HUDEP-2 (cell line): ENCODE measurements at regions not wholly inside any gene's neighbourhood (a gene's known extent, or its start where the extent isn't known, plus 50 kb on each side); places are given as distances from the start of the nearest gene placed in this dataset.

Source experiments
- DNase-seq, 76 experiments: peaks; one replicate each; lab custom pipeline; 2025; ENCODE audit not compliant: unreplicated experiment in 76 of 76; lab: John Stamatoyannopoulos, UW

DNA sequence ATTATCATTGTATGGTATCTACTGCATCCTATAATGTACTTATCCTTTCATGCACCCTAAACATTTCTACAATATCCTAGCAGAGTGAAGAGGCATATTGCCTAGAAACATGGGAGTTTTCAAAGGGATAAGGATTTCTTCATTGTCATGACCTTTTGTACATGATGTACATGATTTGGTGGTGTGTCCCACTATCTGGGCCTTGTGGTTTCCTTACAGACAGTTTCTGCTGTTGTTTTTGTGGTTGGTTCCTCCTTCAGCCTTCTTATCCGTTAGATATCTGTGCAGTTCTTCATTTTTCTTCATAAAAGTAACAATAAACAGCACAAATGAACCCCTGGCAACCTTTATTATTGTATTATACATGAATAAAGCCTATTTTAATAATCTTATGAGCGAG is 70.4 kb upstream of the BACH1 start:
- DNase-seq: peak in 7 of 76 experiments; percentile 3 to 22 (median 10)

DNA sequence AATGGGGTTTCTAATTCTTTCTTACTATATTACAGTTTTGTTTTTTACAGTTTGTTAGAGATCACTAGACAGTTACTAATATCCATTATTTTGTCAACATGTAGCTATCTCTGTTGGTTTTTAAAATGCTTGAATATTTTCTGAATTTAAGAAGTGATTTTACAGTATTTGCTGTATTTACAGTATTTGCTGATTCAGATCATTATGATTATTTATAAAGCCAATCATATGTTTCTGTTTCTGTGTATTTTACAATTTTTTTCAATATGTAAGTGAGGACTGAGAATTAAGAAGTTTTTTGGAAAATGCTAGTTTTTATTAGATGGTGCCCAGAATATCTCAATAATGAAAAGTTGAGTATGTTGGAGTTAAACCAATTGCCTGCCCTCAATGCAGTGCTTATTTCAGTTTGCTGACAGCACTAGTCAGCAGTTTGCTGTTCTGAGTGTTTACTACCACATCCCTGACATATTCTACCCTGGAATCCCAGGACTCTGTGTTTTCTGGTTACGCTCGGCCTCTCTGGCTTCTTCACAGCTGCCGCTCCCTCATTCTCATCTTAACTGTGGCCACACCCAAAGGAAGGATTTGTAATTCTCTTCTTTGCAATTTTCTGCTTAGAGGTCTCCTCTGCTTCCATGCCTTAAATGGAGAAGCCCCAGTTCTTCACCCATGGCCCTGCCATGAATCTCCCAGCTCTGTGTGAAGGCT is 68.0 kb upstream of the BACH1 start:
- no peak for DNase-seq

DNA sequence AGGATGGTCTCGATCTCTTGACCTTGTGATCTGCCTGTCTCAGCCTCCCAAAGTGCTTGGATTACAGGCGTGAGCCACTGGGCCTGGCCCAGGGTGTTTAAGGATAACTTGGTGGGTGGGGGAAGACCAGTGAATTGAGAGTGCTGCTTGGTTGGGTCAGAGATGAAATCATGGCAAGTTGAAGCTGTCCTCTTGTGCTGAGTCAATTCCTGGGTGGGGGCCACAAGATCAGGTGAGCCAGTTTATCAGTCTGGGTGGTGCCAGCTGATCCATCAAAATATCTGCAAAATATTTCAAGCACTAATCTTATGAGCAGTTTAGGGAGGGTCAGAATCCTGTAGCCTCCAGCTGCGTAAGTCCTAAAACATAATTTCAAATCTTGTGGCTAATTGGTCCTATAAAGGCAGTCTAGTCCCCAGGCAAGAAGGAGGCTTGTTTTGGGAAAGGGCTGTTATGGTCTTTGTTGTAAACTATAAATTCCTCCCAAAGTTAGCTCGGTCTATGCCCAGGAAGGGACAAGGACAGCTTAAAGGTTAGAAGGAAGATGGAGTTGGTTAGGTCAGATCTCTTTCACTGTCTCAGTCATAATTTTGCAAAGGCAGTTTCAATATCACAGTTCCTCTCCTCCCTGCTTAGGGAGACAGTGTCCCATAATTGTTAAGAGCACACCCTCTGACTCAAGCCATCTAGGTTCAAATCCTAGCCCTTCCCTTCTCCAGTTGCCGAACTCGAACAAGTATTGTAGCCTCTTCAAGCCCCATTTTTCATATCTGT is 66.8 kb upstream of the BACH1 start:
- no peak for DNase-seq

DNA sequence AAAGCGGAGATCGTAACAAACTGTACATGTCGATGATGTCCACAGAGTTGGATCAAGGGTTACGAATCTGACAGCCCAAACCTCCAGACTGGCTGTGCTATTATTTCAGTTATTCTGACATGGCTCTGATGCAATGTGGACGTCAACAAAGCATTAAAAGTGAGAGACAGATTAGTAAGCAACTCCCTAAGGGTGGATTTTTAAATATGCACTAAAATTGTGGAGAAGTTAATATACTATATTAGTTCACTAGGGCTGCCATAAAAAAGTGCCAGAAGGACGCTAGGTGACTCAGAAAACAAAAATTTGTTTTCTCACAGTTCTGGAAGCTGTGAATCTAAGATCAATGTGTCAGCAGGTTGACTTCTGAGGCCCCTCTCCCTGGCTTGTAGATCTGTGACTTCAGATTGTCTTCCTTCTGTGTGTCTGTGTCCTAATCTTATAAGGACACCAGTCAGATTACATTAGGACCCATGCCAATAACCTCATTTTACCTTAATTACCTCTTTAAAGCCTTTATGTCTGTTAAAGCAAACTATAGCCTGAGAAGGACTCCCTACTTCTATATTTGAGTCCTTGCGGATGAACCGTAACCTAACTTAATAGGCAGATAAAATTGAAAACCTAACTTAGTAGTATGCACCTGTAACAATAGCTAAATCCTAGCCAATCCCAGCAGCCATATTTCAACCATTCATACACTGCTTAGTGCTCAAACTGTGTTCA is 66.0 kb upstream of the BACH1 start:
- DNase-seq: peak in 10 of 76 experiments; percentile 6 to 42 (median 19)

DNA sequence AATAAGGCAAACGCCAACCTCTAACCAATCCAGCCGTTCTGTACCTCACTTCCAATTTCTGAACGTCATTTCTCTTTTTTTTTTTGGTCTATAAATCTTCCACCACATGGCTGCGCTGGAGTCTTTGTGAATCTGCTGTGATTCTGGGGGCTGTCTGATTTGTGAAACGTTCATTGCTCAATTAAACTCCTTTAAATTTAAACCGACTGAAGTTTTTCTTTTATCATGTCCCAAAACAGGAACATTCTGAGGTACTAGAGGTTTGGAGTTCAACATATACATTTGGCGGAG is 65.5 kb upstream of the BACH1 start:
- no peak for DNase-seq

DNA sequence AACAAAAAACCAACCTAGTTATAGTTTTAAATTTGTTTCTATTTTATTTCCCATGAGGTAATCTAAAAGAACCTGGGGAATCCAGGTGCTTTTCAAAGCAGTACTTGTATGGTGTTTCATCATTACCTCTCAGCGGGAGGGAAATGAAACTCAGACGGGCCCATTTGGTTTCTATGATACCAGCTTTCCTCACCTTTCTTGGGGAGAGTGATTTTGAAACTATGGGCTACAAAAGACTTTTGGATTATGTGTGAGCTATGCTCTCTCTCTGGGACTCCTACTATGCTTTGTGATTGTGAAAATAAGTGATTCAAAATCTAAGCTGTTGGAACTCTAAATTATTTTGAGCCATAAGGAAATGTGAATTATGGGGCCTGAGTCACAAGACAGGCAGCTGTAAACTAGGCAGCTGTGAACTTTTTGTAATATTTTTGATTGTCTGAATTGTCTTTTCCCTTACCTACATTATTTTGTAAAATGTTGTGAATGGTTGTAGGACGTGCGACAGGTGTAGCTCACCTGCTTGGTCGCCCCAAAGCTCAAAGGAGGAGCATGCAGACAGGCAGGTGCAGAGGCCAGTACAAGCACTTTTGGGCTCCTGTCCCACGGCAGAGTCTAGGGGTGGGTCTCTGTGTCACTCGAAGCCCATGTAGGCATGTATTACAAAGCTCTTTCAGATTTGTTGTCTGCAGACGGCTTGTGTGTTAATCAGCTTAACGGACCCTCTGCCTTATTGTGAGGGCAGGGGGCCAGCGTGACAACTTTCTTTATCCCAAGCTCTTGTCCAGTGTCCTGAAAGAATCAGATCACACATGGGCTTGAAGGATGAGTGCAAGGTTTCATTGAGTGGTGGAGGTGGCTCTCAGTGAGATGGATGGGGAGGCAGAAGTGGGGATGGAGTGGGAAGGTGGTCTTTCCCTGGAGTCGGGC is 64.8 kb upstream of the BACH1 start:
- no peak for DNase-seq

DNA sequence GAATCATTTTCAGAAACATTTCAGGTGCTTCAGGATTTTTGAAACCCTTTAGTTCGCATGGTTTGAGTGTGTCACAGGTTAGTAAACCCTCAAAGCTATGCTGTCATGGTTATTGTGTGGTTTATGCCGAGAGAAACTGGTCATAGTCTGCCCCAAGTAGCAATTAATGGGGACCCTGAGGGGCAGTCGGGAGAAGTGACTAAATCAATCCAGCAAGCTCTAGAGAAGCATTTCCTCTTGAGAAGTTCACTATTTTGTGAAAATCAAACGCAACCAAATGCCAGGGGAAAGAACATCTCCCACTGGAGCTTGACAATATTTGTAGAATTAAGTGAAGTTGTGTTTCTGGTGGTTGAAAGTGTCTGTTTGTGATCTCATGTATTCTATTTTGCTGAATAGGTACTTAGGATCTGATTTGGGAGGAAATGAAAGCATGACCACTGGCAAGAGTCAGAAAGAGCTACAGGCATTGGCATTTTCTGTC is 63.0 kb upstream of the BACH1 start:
- no peak for DNase-seq

DNA sequence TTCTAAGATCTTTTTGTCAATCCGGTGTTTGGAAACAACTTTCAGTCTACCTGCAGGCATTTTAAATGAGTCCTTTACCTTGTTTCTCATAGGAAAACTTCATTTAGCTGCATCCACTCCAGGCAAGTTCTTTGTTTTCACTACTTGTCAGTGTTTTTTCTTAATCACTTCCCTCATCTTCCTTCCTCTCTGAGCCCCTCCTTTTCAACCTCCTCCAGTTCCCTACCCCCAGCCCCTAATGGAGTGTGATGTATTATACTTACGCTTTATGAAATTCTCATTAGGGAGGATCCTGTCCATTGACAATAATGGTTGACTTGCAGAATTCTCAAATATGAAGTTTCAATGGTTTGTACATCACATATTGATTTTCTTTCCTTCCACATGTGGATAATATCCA is 62.5 kb upstream of the BACH1 start:
- no peak for DNase-seq

DNA sequence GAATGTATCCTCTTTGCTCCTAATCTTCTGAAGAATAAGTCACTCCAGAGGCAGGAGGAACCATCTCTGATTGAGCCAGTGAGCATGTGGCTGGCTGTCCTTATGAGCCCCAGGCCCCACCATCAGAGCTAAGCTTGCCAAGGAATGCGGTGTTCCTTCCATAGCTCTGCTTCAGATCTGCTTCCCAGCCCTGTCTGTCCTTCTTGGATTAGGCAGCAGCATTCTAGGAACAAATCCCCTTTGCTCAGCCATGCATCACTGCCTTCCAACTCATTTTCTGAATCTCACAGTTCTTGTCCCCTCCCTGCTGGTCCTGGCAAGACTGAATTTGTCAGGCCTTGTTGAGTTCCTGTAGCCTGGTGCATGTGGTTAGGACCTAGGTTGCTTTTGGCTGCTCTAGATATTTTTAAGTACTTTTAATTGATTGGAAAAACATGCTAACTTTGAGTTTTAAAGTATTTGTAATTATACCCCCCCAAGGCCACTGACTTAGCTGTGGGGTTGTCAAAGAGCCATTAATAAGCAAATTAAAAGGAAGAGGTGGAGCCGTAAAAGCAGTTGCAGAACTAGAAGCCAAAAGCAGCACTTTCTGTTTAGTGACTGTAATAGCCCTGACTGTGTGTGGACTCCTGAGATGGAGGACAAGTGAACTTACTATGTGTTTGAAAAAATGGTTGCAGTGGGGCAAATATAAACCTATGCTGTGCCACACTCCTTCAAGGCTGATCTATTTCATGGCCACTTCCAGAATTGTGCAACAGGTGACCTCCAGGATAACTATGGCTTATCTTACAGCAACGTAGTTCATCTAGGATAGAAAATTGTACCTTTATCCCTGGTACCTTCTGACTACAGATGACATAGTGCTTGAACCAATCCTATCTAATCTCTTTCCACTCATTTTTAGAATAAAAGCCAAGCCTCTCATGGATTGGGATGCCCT is 61.3 kb upstream of the BACH1 start:
- DNase-seq: no peak

DNA sequence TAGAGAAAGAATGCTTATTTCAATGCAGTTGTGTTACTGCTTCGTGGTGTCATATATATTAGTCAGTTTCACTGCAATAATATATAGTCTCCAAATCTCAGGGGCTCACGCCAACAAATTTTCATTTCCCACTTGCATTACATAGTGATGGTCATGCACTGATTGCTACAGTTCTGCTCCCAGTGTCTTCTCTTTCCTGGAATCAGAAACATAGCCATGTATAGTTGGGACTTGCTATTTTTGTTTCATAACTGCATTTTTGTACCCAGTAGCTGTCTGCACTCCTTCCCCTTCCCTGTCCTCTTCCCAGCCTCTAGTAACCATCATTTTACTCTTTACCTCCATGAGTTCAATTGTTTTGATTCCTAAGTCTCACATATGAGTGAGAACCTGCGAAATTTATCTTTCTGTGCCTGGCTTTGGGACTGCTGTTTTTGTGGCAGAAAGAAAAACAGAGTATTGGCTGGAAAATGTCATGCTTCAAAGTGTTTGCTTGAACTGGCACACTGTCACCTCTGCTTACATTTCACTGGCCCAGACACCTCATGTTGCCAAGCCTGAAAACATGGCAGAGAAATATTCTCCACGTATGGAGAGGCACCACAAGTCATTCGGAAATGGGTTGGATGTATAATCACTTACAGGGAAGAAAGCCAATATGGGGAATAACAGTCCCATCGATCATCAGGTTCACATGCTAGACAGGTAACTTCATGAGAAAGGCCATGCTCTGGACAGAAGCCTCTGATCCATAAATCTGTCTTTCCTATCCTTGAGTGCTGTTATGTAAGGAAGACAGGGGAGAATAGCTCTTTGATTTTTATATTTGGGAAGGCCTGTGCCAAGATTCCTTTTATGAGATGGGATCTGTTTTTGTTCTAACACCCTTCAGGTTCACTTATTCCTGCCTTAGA is 60.4 kb upstream of the BACH1 start:
- DNase-seq: no peak

DNA sequence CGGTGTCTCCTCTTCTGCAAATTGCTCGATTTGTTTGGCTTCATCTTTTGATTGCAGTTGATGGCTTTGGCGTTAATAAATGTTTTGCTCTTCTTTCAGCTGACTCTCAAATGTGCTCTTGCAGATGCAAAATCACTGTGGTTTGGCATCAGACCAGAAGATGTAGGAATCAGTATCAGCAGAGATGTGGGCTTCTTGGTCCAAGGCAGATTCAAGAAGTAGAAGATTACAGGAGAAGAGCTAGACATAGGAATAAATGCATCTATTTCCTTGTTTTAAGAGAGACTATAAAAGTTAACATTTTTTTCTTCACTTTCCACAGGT is 59.8 kb upstream of the BACH1 start:
- DNase-seq: peak in 24 of 76 experiments; percentile 5 to 60 (median 30)

DNA sequence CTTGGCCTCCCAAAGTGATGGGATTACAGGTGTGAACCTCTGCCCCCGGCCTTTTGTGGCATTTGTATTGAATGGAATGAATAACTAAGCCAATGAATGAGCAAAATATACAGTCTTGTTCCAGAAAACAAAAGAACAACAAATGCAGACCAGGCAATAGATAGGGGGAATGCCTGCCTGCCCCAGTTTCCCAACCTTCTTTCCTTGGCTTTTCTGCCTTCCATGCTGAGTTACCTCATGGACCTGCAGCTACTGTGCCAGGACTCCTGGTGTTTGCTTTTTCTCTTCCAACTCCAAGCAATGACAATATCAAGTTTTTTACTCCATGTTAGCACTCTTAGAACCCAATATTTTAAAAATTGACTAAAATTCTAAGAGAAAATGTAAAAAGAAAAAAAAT is 58.6 kb upstream of the BACH1 start:
- DNase-seq: no peak

DNA sequence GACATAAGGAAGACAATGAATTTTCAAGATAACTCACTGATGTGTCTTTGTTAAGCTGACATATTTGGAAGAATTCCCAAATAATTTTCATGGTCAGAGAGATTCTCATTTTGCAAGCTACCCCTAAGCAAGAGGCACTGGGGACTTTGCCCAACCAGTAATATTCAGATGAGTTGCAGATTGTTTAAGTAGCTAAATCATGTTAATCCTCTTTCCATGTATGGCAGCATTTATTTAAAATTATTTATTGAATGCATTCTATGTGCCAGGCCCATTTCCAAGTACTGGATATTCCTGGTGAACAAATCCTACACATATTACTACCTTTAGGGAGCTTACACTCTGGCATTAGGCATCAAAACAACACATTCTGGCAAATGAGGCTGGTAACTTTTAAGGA is 56.5 kb upstream of the BACH1 start:
- DNase-seq: no peak

DNA sequence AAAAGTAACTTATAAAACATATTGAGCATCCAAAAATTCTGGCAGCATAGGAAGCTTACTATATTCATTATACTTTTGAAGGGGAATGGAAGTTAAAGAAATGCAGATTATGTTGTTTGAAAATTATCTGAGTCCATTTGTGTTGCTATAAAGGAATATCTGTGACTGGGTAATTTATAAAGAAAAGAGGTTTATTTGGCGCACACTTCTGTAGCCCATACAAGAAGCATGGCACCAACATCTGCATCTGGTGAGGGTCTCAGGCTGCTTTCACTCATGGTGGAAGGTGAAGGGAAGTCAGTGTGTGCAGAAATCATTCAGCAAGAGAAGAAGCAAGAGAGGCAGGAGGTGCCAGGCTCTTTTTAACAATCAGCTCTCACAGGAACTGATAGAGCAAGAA is 55.5 kb upstream of the BACH1 start:
- no peak for DNase-seq

DNA sequence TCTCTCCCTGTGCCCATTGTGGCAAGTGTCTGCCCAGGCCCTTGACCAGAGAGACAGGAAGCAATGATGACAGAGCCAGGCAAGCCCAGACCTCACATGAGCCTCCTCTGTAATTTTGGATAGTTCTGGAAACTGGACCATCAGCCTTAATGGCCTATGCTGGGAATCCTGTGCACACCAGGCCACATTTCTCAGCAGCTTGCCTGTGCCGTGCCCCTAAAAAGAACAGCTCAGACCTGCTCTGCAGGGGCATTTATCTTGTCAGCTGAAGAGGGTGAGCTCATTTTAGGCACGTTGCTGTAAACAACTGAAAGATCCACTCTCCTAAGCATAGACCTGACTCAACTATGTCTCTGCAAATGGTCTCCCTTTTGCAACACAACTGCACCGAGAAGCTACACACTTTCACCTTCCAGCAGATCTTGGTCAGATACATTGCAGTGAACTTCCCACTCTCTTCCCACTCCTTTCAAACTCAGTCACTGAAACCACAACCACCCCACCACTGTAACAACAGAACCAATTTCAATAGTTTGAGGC is 53.5 kb upstream of the BACH1 start:
- DNase-seq: no peak

DNA sequence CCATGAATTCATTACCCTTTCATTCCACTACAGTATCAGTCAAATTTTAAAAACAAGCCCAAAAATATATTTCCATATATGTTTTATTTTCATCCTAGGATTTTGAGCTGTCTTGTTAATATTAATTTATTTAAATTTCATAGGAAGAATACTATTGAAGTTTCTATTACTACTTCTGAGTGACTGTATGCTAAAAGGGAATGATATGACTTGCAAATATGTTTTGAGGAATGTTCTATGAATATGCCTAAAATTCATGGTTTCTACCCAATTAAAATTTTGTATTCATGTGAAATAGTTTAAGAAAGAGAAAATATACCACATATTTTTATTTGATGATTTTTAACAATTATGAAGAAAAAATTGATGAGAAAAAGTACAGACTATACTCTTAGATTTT is 52.9 kb upstream of the BACH1 start:
- no peak for DNase-seq

DNA sequence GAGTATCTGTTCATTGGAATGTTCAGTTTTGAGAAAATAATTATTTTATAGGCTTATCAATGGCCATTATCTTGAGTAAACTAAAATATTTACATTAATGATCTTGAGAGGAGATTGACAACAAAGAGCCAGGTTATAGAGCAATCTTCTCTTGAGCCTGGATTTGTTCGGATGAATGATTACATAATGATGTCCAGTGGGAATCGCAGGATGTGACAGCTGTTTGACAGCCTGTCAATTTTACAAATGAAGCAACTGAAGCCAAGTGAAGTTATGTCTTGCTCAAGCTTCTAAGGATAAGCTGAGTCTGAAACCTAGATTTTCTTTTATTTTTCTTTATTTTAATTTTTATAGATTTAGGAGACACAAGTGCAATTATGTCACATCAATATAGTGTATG is 52.1 kb upstream of the BACH1 start:
- no peak for DNase-seq

DNA sequence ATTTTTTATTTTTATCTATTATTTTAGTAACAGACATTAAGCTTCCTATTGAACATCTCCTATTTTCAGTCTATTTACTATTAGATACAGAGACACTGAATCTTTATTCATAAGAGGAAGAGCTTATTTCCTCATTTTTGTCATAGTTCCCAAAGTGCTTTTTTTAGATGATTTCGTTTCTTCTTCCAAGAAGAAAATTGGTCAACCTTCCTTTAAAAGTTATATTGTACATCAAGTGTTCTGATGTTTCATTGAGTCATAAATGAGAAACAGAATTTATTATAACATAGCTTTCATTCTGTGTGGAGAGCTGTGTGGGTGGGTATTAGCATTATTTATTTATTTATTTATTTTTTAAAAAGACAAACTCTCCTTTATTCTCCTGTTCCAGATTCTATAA is 50.6 kb upstream of the BACH1 start:
- no peak for DNase-seq
